Hindlimb muscle (tissue), 1 donor: ENCODE measurements at regions not wholly inside any gene's neighbourhood (a gene's known extent, or its start where the extent isn't known, plus 50 kb on each side); places are given as distances from the start of the nearest gene placed in this dataset.
"Not testable (repeated sequence)": the region's sequence is repeated elsewhere in the genome, so short reads cannot be mapped to it uniquely, and the experiment has no call there.

Experiments
- DNase-seq: peaks from one replicate; pipeline ENCODE4 v3.0.0-alpha.2; 2013

GRCh38 chr3:145490088-145491048, 670.6 kb downstream of the PLOD2 start:
- no peak for DNase-seq

- DNase-seq = no peak
Observed at GRCh38 chr3:145492456-145492855, 668.5 kb downstream of the PLOD2 start.

- DNase-seq = not testable (repeated sequence)
Observed at GRCh38 chr3:145517416-145517815, 643.6 kb downstream of the PLOD2 start.

- DNase-seq = no peak
Observed at GRCh38 chr3:145518639-145519038, 642.3 kb downstream of the PLOD2 start.

- no peak for DNase-seq
Observed at GRCh38 chr3:145519398-145520047, 641.5 kb downstream of the PLOD2 start.

- DNase-seq = no peak
Observed at GRCh38 chr3:145522179-145522578, 638.8 kb downstream of the PLOD2 start.

- no peak for DNase-seq
Observed at GRCh38 chr3:145522893-145523651, 637.9 kb downstream of the PLOD2 start.

- DNase-seq = no peak
Observed at GRCh38 chr3:145531548-145531947, 629.4 kb downstream of the PLOD2 start.

- no peak for DNase-seq
Observed at GRCh38 chr3:145533696-145534095, 627.3 kb downstream of the PLOD2 start.

- DNase-seq = no peak
Observed at GRCh38 chr3:145536461-145536860, 624.5 kb downstream of the PLOD2 start.

- DNase-seq = no peak
Observed at GRCh38 chr3:145550522-145550921, 610.5 kb downstream of the PLOD2 start.

- peak; percentile 2 for DNase-seq
Observed at GRCh38 chr3:145557405-145557804, 603.6 kb downstream of the PLOD2 start.

- DNase-seq = no peak
Observed at GRCh38 chr3:145578471-145578870, 582.5 kb downstream of the PLOD2 start.

GRCh38 chr3:145581694-145582093, 579.3 kb downstream of the PLOD2 start:
- DNase-seq = no peak

GRCh38 chr3:145604851-145605250, 556.1 kb downstream of the PLOD2 start:
- DNase-seq = no peak

GRCh38 chr3:145620002-145620401, 541.0 kb downstream of the PLOD2 start:
- no peak for DNase-seq

- DNase-seq = no peak
Observed at GRCh38 chr3:145620486-145620885, 540.5 kb downstream of the PLOD2 start.

GRCh38 chr3:145623349-145623748, 537.6 kb downstream of the PLOD2 start:
- DNase-seq = no peak

- DNase-seq = no peak
Observed at GRCh38 chr3:145628211-145628610, 532.8 kb downstream of the PLOD2 start.

GRCh38 chr3:145637105-145637504, 523.9 kb downstream of the PLOD2 start:
- DNase-seq = no peak

GRCh38 chr3:145639003-145639606, 521.9 kb downstream of the PLOD2 start:
- no peak for DNase-seq

GRCh38 chr3:145639875-145640274, 521.1 kb downstream of the PLOD2 start:
- DNase-seq = no peak

- no peak for DNase-seq
Observed at GRCh38 chr3:145648396-145648795, 512.6 kb downstream of the PLOD2 start.
